Endothelial cell of umbilical vein (primary cell): ENCODE measurements at regions not wholly inside any gene's neighbourhood (a gene's known extent, or its start where the extent isn't known, plus 50 kb on each side); places are given as distances from the start of the nearest gene placed in this dataset.

ENCODE experiments used
- CTCF ChIP-seq, 2 donors: IDR thresholded peaks; 1 replicate in 1 of 2; 2 replicates in 1 of 2; pipeline ENCODE4 v1.5.1; 2011; ENCODE audit warnings: low read length in 2 of 2, mild to moderate bottlenecking in 2 of 2, moderate library complexity in 2 of 2, control low read depth in 1 of 2, inconsistent platforms in 1 of 2, low read depth in 1 of 2; ENCODE audit not compliant: insufficient read depth in 1 of 2; ENCODE audit errors: extremely low read depth in 1 of 2
- EZH2 ChIP-seq: IDR thresholded peaks from 2 replicates; pipeline ENCODE4 v1.6.1; 2012; ENCODE audit warnings: borderline replicate concordance, low read depth, mild to moderate bottlenecking, moderate library complexity, low read length, inconsistent platforms; ENCODE audit not compliant: severe bottlenecking
- FOS ChIP-seq: IDR thresholded peaks from 2 replicates; pipeline ENCODE4 v1.6.1; 2011; ENCODE audit warnings: mild to moderate bottlenecking, low read length, moderate library complexity, borderline replicate concordance; ENCODE audit not compliant: insufficient read depth
- MAX ChIP-seq: IDR thresholded peaks from 2 replicates; pipeline ENCODE4 v1.6.1; 2011; ENCODE audit not compliant: insufficient read depth, insufficient read length
- MYC ChIP-seq: IDR thresholded peaks from one replicate; pipeline ENCODE4 v1.6.1; 2011; ENCODE audit warnings: mild to moderate bottlenecking, low read depth, low read length
- POLR2A ChIP-seq: IDR thresholded peaks from 2 replicates; pipeline ENCODE4 v1.6.1; 2012; ENCODE audit warnings: low read depth, mild to moderate bottlenecking, control low read depth, low read length
- POLR2AphosphoS5 ChIP-seq: IDR thresholded peaks from 2 replicates; pipeline ENCODE4 v1.6.1; 2012; ENCODE audit warnings: low read depth, mild to moderate bottlenecking, control low read depth, low read length, moderate library complexity; ENCODE audit not compliant: insufficient read depth

GRCh38 chrX:150201841-150202240, 161.3 kb upstream of the MAMLD1 start:
- TF ChIP-seq CTCF (IDR thresholded peaks at IDR 0.05; ENCODE audit: extremely low read depth in 1 of 2, insufficient read depth in 1 of 2, low read depth in 1 of 2, low read length in 2 of 2) (no peak), FOS (no peak), POLR2A (no peak), EZH2 (no peak), MYC (no peak), POLR2AphosphoS5 (no peak), MAX (no peak)
